Umbilical cord (tissue), 1 donor: ENCODE measurements at regions not wholly inside any gene's neighbourhood (a gene's known extent, or its start where the extent isn't known, plus 50 kb on each side); places are given as distances from the start of the nearest gene placed in this dataset.
"Not testable (repeated sequence)": the region's sequence is repeated elsewhere in the genome, so short reads cannot be mapped to it uniquely, and the experiment has no call there.

Experiments
- DNase-seq: peaks from one replicate; pipeline ENCODE4 v3.0.0-alpha.2; 2015; ENCODE audit warnings: low spot score

DNA sequence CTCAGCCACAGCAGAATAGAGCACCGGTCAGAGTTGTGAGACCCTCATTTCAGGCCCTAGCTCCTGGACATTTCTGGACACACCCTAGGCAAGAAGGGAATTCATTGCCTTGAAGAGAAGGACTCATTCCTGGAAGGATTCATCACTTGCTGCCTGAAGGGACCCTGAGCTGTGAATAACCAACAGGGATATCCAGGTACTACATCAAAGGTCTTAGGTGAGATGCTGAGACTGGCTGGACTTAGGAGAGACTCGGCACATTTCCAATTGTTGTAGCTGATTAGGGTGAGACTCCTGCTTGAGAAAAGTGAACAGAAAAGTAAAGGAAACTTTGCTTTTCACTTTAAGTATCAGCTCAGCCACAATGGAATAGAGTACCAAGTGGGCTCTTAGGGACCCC, 208.1 kb upstream of the CDKN2B start:
- DNase-seq: no peak

DNA sequence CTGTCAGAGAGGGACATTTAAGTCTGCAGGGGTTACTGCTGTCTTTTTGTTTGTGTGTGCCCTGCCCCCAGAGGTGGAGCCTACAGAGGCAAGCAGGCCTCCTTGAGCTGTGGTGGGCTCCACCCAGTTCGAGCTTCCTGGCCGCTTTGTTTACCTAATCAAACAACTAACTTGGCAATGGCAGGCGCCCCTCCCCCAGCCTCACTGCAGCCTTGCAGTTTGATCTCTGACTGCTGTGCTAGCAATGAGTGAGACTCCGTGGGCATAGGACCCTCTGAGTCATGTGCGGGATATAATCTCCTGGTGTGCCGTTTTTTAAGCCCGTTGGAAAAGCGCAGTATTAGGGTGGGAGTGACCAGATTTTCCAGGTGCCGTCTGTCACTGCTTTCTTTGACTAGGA, 216.8 kb upstream of the CDKN2B start:
- not testable (repeated sequence) for DNase-seq

DNA sequence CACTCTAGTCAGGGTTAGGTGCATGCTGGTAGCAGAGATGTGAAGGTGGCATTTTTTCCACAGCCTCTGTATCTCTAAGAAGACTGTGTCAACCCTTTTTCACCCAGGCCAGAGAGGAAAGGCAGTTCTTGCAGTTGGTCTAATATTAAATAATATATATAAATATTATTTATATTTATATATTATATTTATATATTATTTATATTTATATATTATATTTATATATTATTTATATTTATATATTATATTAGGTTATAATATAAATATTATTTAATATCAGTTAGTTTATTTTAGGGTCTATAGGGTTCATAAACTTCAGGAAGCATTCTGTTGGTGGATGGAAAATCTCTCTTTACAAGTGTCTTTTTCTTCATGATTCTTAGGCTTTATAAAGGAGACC, 218.6 kb upstream of the DMRTA1 start:
- no peak for DNase-seq

DNA sequence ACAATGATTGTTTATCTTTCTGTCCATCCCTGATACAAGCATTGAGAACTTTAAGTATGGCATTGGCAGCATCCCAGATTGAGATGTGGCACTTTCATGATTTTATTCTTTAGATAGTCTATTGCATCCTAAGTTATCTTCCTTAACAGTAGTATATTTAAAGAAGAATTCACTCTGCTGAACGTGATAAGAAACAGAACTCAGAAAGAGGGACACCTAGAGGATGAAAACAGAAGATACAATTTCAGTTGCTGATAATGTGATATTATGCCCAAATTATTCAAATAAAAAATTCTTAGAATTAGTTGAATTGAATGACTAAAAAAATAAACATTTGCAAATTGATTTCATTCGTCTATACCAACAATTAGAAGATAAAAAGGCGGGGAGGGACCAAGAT, 218.1 kb upstream of the DMRTA1 start:
- no peak for DNase-seq

DNA sequence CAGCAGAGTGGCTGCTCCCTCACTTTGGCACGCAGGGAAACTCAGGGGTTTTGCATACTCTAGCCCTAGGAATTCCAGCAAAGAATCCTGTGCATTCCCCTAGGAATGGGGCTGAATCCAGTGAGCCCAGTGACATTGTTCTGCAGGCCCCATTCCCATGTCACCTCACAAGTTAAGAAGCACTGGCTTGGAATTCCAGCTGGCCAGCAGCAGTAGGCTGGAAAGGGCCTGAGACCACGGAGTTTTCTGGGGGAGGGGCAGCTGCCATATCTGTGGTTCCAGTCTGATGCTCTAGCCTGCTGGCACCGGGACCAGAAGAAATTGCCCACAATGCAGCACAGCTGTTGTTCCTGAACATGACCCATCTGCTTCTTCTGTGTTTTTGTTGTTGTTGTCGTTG, 217.6 kb upstream of the DMRTA1 start:
- no peak for DNase-seq

DNA sequence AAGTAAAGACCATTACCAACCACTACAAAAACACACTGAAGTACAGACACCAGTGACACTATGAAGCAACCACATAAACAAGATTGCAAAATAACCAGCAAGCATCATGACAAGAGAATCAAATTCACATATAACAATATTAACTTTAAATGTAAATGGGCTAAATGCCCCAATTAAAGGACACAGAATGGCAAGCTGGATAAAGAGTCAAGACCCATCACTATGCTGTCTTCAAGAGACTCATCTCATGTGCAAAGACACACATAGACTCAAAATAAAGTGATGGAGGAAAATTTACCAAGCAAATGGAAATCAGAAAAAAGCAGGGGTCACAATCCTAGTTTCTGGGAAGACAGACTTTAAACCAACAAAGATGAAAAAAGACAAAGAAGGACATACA, 215.3 kb upstream of the DMRTA1 start:
- not testable (repeated sequence) for DNase-seq

DNA sequence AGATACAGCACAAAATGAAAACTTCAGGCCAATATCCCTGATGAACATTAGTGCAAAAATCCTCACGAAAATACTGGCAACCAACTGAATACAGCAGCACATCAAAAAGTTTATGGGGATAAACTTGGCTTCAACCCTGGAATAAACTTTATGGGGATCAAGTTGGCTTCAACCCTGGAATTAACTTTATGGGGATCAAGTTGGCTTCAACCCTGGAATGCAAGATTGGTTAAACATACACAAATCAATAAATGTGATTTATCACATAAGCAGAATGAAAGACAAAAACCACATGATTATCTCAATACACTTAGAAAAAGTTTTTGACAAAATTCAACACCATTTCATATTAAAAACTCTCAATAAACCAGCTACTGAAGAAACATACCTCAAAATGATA, 213.7 kb upstream of the DMRTA1 start:
- DNase-seq: no peak

DNA sequence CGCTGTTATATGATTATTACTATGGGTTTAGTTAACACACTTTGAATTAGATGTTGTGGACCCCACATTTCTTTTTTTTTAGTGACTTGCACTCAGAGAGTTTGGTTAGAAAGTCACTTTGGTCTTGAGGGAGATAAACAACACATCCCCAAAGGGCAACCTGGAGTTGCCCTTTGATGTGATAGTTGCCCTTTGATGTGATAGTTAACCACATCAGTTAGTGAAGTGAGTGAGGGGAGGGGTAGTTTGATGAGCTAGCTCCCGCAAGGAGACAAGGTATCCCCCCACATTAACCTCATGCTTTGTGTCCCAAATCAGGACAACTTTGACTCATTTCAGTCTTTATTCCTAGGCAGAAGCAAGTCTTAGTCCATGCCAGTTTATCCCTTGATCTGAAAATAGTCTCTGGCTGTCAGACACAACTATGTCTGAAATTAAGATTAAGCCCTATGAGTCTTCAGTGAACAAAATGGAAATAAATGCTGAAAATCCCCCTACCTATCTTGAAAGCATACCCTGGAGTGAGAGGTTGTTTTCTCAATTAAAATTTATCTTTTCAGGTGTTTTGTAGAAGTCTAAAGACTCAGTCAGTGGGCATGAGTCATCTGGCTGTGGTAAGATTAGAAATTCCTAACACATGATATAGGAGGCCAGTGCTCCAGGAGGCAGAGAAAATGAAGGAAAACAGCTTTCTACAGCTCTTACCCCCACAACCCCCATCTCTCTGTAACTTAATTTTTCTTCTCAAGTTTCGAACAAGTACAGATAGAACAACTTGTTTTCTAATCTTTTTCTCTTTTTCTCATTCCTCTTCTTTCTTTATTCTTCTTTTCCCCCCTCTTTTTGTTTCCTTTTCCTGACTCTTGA, 208.9 kb upstream of the DMRTA1 start:
- DNase-seq: peak; percentile 36

DNA sequence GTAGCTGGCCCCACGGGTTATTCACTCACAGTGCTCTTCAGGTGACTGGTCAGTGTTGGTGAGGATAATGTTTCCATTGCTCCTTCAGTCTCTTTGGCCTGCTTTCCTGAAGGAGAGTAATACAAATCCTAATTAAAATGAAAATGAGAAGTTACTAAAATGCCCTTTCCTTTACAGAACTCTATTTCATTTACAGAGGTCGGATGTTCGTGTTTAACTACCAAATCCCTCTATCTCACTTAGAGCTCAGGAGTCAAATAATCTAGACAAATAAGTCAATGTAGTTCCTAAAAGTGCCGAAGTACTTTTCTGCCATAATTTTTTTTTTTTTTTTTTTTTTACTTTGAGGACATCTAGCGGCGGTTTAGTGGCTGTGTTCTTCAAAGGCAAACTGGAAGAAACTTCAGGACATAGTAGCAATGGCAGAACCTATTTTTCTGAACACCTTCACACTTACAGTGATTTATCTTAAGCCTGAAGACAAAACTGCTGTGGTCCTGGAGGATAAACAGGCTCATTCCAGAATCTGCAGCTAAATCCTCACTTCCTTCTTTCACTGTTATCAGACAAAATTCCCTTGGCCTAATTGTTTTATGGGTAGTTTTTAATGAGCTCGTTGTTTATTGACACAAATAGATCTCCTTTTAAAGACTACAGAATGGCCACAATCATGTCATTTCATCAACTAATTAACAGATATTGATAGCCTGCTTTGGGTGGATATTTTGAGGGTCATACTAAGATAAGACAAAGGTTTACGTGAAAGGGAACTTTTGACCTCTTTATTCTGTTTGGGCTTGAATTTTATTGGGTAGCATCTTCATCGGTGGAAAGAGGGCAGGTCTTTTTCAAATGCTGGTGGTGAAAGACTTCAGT, 207.6 kb upstream of the DMRTA1 start:
- peak; percentile 61 for DNase-seq

DNA sequence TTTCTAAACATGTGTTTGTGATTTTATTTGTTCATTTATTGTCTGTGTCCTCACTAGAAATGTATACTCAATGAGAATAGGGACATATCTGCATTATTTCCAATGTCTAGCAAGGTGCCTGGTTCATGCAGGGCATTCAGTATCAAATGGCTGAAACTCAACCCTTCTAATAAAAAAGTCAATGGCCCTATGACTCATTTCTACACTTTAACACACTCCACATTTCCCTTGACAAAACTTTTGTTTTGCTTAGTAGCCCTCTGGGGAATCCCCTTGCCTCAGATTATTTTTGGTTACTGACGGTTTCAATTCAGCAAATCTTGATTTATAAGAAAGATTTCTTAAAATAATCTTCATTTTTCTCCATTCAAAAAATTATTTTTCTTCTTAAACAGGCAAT, 206.0 kb upstream of the DMRTA1 start:
- no peak for DNase-seq

DNA sequence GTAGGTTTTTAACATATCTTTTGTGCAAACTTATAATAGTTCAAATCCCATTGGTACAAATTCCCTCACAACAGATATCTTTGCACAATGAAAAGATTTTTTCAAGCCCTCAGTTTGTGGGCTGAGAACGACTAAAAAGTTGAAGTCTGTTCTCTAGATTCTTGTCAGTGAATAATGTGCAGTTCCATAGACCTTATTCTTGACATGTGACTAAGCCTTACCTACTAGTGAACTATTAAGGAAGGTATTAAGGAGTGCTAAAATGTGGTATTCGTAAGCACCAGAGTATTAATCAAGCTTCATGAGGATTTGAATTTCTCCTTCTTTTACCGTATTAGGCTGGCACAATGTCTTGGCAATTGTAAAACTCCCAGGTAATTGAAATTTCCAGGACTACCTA, 205.6 kb upstream of the DMRTA1 start:
- no peak for DNase-seq

DNA sequence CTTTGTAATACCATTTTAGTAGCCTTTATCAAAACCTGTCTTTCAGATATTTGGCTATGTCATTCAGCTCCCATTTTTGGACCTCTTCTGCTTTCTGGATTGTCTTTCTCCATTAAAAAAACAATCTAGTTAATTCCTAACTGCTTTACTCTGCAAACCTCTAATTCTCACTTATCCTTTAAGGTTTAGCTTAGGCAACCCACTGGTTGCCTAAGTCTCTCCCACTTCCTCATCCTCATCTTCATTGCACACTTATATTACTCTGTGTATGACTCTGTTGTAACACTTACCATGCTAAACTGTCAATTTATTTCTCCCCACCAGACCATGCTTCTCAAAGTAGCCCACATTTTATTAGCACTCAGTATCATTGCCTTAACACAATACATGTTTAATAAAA, 205.0 kb upstream of the DMRTA1 start:
- no peak for DNase-seq

DNA sequence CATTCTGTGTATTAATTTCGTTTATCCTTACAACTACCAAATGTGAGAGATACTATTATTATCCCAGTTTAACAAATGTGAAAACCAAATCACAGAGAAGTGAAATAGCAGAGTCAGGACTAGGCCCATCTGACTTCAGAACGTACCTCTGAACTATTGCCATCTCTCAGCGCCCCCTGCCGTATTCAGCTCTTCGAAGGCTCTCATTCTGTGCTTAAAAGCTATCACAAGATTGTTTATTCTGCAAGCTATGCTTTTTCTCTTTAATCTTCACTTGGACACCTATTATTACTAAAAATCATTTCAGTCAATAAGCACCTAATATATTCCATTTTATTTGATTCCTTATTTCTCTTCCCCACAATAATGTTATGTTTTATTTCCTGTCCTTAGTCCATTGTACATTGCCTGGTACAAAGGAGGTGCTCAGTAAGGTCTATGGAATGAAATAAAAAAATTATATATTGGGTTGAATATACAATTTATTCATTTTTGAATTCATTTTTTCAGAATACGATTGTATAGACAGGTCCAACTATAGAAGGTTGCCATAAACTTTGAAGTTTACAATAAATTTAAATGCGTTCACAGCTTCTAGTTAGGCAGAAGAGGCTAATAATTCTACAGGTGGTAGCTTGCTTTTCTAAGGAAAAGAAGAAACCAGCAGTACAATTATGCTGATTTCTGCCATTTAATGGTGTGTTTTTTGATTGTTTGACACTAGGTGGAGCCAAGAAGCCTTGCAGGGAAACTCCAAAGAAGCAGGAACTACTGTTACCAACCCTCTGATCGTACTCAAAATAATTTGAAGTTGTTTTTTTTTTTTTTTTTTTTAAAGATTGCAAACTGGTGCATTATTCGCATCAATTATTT, 202.2 kb upstream of the DMRTA1 start:
- DNase-seq: peak; percentile 52

DNA sequence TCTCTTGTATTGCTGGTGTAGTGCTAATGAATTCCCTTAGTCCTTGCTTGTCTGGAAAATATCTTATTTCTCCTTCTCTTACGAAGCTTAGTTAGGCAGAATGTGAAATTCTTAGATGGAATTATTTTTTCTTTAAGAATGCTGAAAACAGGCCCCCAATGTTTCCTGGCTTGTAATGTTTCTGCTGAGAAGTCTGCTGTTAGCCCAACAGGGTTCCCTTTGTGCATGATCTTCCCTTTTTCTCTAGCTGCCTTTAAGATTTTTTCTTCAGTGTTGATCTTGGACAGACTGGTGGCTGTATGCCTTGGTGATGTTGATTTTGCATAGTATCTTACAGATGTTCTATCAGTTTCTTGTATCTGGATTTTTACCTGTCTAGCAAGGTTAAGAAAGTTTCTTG, 191.3 kb upstream of the DMRTA1 start:
- DNase-seq: no peak

DNA sequence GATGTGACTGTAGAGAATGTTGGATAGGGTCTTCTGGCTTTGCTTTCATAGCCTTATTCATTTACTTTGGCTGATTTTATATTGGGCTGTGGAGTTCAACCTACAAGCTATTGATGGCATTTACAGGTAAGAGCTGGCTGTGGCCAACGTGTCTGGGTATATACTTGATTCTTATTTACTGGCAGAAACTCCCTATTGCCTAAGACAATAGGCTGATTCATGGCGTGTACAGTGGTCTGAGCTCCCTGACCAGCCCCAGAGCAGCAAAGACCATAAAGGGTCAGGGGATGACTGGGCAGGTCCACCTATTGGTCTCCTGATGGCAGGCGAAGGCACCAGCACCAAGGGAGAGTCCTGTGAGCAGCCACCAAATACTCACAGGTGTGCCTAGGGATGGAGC, 190.2 kb upstream of the DMRTA1 start:
- no peak for DNase-seq

DNA sequence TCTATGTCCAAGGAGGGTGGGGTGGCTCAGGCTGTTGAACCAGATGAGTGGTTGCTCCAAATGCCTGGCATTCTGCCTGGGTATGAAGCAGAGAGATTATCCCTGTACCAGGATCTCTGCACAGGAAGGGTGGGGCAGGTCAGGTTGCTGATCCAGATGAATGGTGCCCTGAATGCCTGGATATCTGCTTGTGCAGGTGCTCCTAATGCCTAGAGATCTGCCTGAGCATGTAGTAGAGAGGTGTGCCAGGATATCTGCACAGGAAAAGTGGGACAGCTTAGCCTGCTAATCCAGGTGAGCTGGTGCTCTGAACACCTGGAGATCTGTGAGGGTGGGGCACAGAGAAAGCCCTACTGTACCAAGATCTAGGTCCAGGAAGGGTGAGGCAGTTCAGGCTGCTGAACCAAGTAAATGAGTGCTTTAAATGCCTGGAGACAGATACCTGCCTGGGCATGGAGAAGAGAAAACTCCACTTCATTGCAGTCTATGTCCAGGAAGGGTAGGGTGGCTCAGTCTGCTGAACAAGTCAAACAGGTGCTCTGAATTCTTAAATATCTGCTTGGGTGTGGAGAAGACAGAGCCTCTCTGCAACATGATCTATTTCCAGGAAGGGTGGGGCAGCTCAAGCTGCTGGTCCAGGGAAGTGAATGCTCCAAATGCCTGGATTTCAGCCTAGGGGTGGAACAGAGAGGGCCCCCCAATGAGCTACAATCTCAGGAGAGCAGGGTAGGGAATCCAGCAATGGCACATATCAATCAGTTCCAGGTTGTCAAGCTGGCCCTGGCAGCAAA, 189.4 kb upstream of the DMRTA1 start:
- DNase-seq: no peak

DNA sequence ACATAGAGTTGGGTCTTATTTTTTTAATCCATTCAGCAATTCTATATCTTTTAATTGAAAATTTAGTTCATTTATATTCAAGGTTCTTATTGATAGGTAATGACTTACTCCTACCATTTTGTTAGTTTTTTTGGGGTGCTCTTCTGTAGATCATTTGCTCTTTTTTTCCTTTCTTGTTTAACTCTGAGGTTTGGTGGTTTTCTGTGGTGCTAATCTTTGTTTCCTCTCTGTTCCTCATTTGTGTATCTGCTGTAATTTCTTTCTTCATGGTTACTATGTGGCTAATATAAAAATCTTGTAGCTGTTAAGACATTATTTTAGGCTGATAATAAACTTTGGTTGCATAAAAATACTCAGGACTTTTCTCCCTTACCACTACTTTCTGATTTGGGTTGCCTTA, 181.6 kb upstream of the DMRTA1 start:
- no peak for DNase-seq

DNA sequence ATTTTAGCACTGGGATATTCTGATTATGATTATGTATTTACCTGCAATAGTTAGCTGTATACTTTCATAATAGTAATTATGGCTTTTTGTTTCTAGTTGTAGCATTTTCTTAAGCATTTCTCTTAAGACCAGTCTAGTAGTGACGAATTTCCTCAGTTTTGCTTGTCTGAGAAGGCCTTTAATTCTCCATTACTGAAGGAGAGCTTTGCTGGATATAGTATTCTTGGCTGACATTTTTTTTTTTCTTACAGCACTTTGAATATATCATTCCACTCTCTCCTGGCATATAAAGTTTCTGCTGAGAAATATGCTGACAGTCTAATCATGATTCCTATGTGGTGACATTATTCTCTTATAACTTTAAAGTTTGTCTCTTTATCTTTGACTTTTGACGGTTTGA, 181.1 kb upstream of the DMRTA1 start:
- no peak for DNase-seq

DNA sequence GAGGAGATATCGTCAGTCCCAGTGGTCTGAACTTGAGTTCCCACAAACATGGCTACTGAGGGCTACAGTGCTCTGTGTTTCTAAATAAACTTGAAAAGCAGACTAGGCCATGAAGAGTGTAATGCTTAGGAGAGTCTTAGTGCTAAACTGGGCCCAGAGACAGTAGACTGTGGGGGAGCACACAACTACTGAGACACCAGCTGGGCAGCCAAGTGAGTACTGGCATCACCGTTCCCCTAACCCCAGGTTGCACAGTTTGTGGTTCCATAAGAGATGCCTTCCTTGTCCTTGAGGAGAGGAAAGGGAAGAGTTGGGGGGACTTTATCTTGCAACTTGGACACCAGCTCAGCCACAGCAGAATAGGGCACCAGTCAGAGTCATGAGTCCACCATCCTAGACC, 172.1 kb upstream of the DMRTA1 start:
- no peak for DNase-seq

DNA sequence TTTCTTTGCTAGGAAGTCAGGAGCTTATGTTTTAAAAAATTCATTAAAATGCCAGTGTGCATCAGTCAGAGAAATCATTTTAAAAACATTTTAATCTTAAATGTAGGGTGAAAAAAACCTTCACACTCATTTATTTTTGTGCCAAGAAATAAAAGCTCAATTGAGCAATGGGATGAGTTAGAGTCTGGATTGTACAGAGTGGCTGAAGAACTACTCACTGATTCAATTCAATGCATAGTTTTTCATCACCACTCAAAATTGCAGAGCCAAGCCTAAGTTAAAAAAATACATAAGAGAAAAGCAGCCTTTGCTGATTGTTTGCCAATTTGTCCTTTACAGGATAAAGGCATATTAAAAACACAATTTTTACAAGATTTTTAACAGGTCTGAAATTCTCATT, 168.2 kb upstream of the DMRTA1 start:
- peak; percentile 24 for DNase-seq

DNA sequence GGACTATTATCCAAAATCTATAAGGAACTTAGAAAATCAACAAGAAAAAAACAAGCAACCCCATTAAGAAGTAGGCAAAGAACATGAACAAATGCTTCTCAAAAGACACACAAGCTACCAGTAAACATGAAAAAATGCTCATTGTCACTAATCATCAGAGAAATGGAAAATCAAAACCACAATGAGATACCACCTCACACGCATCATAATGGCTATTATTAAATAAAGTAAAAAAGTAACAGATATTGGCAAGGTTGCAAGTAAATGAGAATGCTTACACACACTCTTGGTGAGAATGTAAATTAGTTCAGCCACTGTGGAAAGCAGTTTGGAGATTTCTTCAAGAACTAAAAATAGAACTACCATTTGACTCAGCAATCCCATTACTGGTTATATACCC, 167.0 kb upstream of the DMRTA1 start:
- no peak for DNase-seq
